Upper lobe of left lung (tissue), 6 donors: ENCODE measurements at regions not wholly inside any gene's neighbourhood (a gene's known extent, or its start where the extent isn't known, plus 50 kb on each side); places are given as distances from the start of the nearest gene placed in this dataset.
A peak's percentile ranks its signal among the peaks of the same experiment; 100 is the strongest.

Experiments
- ATAC-seq, 2 donors: fragments of 200-7000 bp; cut with Tn5 transposase; one replicate each; pipeline ENCODE4 v1.9.1; 2022; ENCODE audit warnings: mild to moderate bottlenecking in 2 of 2, moderate library complexity in 2 of 2; ENCODE audit not compliant: low FRiP score in 2 of 2
- DNase-seq, 2 donors: peaks; one replicate each; pipeline ENCODE4 v3.0.0-alpha.2; 2019 to 2020
- H3K27ac ChIP-seq, 4 donors: fragments of 200-600 bp; sonication (generic); one replicate each; pipeline ENCODE4 v1.5.1; 2016 to 2019
- H3K27me3 ChIP-seq, 4 donors: fragments of 200-600 bp; sonication (generic); one replicate each; pipeline ENCODE4 v1.5.1; 2017 to 2019
- H3K36me3 ChIP-seq, 4 donors: fragments of 200-600 bp; sonication (generic); one replicate each; pipeline ENCODE4 v1.5.1; 2016 to 2019
- H3K4me1 ChIP-seq, 4 donors: fragments of 200-600 bp; sonication (generic); one replicate each; pipeline ENCODE4 v1.5.1; 2018 to 2019
- H3K4me3 ChIP-seq, 4 donors: fragments of 200-600 bp; sonication (generic); one replicate each; pipeline ENCODE4 v1.5.1; 2017 to 2019; ENCODE audit warnings: mild to moderate bottlenecking in 2 of 4, moderate library complexity in 1 of 4
- H3K9me3 ChIP-seq, 4 donors: fragments of 200-600 bp; sonication (generic); one replicate each; pipeline ENCODE4 v1.5.1; 2018 to 2019
- CTCF ChIP-seq, 6 experiments: fragments of 450-650 bp in 4 of 6; fragments of 200-600 bp in 2 of 6; sonication (generic) in 2 of 6; IDR thresholded peaks; one replicate each; pipeline ENCODE4 v1.5.1; 2016 to 2019; ENCODE audit warnings: antibody characterized with exemption in 6 of 6
- EP300 ChIP-seq, 4 donors: sonication (generic); formaldehyde crosslinking; IDR thresholded peaks; one replicate each; pipeline ENCODE4 v1.5.1; 2017; ENCODE audit warnings: antibody characterized with exemption in 4 of 4, control low read depth in 2 of 4
- POLR2A ChIP-seq, 4 donors: fragments of 450-650 bp; IDR thresholded peaks; one replicate each; pipeline ENCODE4 v1.5.1; 2016 to 2017; ENCODE audit warnings: antibody characterized with exemption in 4 of 4, mild to moderate bottlenecking in 2 of 4
- POLR2AphosphoS5 ChIP-seq, 2 donors: sonication (generic); formaldehyde crosslinking; IDR thresholded peaks; one replicate each; pipeline ENCODE4 v1.5.1; 2017; ENCODE audit warnings: antibody characterized with exemption in 2 of 2
- WGBS, 2 donors: methylation state at CpG; one replicate each; pipeline ENCODE4 v1.1.5; 2017 to 2018; 5-methylcytosine and 5-hydroxymethylcytosine counted together
- donor health status: DM: no; HTN: no; CAD: no; lungs with moderate emphysema.
- donor health status: DM: no; HTN: yes; CAD: no; lungs with severe emphysema.

GRCh38 chr4:178240891-178241290 lies 798.7 kb upstream of the AGA start:
- DNase-seq = peak in 1 of 2 donors; percentile 25

GRCh38 chr4:178241601-178242118 lies 799.4 kb upstream of the AGA start:
- Histone ChIP-seq H3K27me3 (no peaks in the 10 kb centered on the region), H3K4me1 (no peaks in the 10 kb centered on the region), H3K9me3 (peaks cover 0 to 22% (median 4%) of the 10 kb centered on the region in 4 donors), H3K27ac (no peak overlapping the region), H3K4me3 (no peak overlapping the region), H3K36me3 (no peaks in the 10 kb centered on the region)
- ATAC-seq = peak in 1 of 2 donors; percentile 14
- TF ChIP-seq POLR2A (IDR thresholded peaks at IDR 0.05) (no peak), POLR2AphosphoS5 (IDR thresholded peaks at IDR 0.05) (no peak), CTCF (IDR thresholded peaks at IDR 0.05) (no peak), EP300 (IDR thresholded peaks at IDR 0.05) (no peak)
- DNase-seq = peak in 1 of 2 donors; percentile 27
- WGBS, 2 donors = 72 to 100% methylated on average over 1 to 3 of the region's 3 CpGs

More at GRCh38 chr4:178240891-178241290, 798.7 kb upstream of the AGA start:
- Histone ChIP-seq H3K36me3 (no peaks in the 10 kb centered on the region), H3K9me3 (peaks cover 0 to 22% (median 4%) of the 10 kb centered on the region in 4 donors), H3K4me3 (no peak overlapping the region), H3K27me3 (no peaks in the 10 kb centered on the region), H3K4me1 (no peaks in the 10 kb centered on the region), H3K27ac (no peak overlapping the region)
- TF ChIP-seq CTCF (IDR thresholded peaks at IDR 0.05) = no peak
- TF ChIP-seq EP300 (IDR thresholded peaks at IDR 0.05) = no peak
- TF ChIP-seq POLR2AphosphoS5 (IDR thresholded peaks at IDR 0.05) = no peak
- no peak for TF ChIP-seq POLR2A (IDR thresholded peaks at IDR 0.05)
- WGBS, 2 donors = 86 to 92% methylated on average over 9 of the region's 9 CpGs
- peak; percentile 8 to 59 for ATAC-seq

- peak in 1 of 2 donors; percentile 68 for DNase-seq
- Histone ChIP-seq H3K4me3 (no peak overlapping the region), H3K36me3 (no peaks in the 10 kb centered on the region), H3K27ac (no peak overlapping the region), H3K27me3 (no peaks in the 10 kb centered on the region), H3K4me1 (no peaks in the 10 kb centered on the region), H3K9me3 (peaks cover 0 to 22% (median 4%) of the 10 kb centered on the region in 4 donors)
- TF ChIP-seq POLR2AphosphoS5 (IDR thresholded peaks at IDR 0.05) (no peak), POLR2A (IDR thresholded peaks at IDR 0.05) (no peak), EP300 (IDR thresholded peaks at IDR 0.05) (no peak), CTCF (IDR thresholded peaks at IDR 0.05) (no peak)
- ATAC-seq = peak; percentile 26 to 49
- WGBS, 2 donors = 91 to 94% methylated on average over 3 to 6 of the region's 6 CpGs
These were observed 800.4 kb upstream of the AGA start for GRCh38 chr4:178242655-178243054.

GRCh38 chr4:178244785-178245184 lies 802.5 kb upstream of the AGA start:
- Histone ChIP-seq H3K4me1 (no peaks in the 10 kb centered on the region), H3K36me3 (no peaks in the 10 kb centered on the region), H3K27me3 (no peaks in the 10 kb centered on the region), H3K9me3 (peaks cover 0 to 22% (median 4%) of the 10 kb centered on the region in 4 donors), H3K4me3 (no peak overlapping the region), H3K27ac (no peak overlapping the region)
- TF ChIP-seq POLR2AphosphoS5 (IDR thresholded peaks at IDR 0.05) = no peak
- no peak for TF ChIP-seq EP300 (IDR thresholded peaks at IDR 0.05)
- TF ChIP-seq CTCF (IDR thresholded peaks at IDR 0.05) = no peak
- TF ChIP-seq POLR2A (IDR thresholded peaks at IDR 0.05) = no peak
- 91 to 94% methylated on average over 1 of the region's 1 CpG for WGBS, 2 donors
- ATAC-seq = no peak
- no peak for DNase-seq

- ATAC-seq (no peak), DNase-seq (no peak)
- no peaks in the 10 kb centered on the region for H3K4me1 ChIP-seq
- H3K9me3 ChIP-seq = no peaks in the 10 kb centered on the region
- H3K27me3 ChIP-seq = no peaks in the 10 kb centered on the region
- TF ChIP-seq CTCF (IDR thresholded peaks at IDR 0.05) = no peak
- TF ChIP-seq POLR2AphosphoS5 (IDR thresholded peaks at IDR 0.05) = no peak
- no peak for TF ChIP-seq POLR2A (IDR thresholded peaks at IDR 0.05)
- TF ChIP-seq EP300 (IDR thresholded peaks at IDR 0.05) = no peak
- H3K36me3 ChIP-seq = no peaks in the 10 kb centered on the region
- no peak overlapping the region for H3K27ac ChIP-seq
- 52 to 53% methylated on average over 1 of the region's 1 CpG for WGBS, 2 donors
- H3K4me3 ChIP-seq = no peak overlapping the region
These were observed 812.9 kb upstream of the AGA start for GRCh38 chr4:178255172-178255571.
